ENCODE measurements at regions not wholly inside any gene's neighbourhood (a gene's known extent, or its start where the extent isn't known, plus 50 kb on each side); places are given as distances from the start of the nearest gene placed in this dataset.

DNA sequence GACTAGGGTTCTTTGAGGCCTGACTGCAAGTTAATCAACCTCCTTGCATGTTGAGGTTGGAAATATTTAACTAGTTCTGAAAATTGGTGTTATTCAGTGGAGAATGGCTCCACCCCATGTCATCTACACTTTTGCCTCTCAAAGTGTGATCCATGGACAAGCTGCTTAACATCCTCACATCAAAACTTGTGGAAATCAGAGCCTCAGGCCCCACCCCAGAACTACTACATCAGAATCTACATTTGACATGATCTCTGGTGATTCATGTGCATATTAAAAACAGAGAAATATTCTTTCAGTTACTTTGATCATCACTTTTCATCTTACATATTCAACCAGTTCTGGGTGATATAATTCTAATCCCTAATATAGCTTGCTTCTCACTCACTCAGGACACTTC is 632.9 kb downstream of the ARL4A start (continued):
- TF ChIP-seq CTCF (IDR thresholded peaks at IDR 0.05; ENCODE audit: low read depth, low read length, missing input control): no peak
- TF ChIP-seq ATF3 (IDR thresholded peaks at IDR 0.05): no peak
- no peak for TF ChIP-seq RAD21 (IDR thresholded peaks at IDR 0.05)
- no peak for TF ChIP-seq HNF4G (IDR thresholded peaks at IDR 0.05)
- no peak for TF ChIP-seq EGR1 (IDR thresholded peaks at IDR 0.05; ENCODE audit: low read depth in 2 of 2)
- TF ChIP-seq FOXA1 (IDR thresholded peaks at IDR 0.05): no peak
- TF ChIP-seq JUND (IDR thresholded peaks at IDR 0.05): no peak
- TF ChIP-seq FOXA2 (IDR thresholded peaks at IDR 0.05): no peak
- no peak for TF ChIP-seq SP1 (IDR thresholded peaks at IDR 0.05)
- TF ChIP-seq NR2F2 (IDR thresholded peaks at IDR 0.05): no peak
- TF ChIP-seq TAF1 (conservative IDR thresholded peaks at IDR 0.05): no peak

GRCh38 chr7:13321316-13321715 is 633.9 kb downstream of the ARL4A start:
- no peak for DNase-seq (ENCODE audit: low spot score)
- H3K9ac ChIP-seq (ENCODE audit: low read depth in 1 of 2, low read length in 2 of 2): no peak overlapping the region
- no peak overlapping the region for H3K4me3 ChIP-seq (ENCODE audit: low read depth in 1 of 3, low read length in 3 of 3)
- H3K27ac ChIP-seq (ENCODE audit: low read depth in 1 of 2, low read length in 2 of 2): no peak overlapping the region
- no peaks in the 10 kb centered on the region for H3K36me3 ChIP-seq (ENCODE audit: control insufficient read depth in 4 of 4, insufficient read depth in 3 of 4, low read depth in 1 of 4, low read length in 3 of 4)
- no peaks in the 10 kb centered on the region for H3K27me3 ChIP-seq (ENCODE audit: control insufficient read depth in 4 of 4, insufficient read depth in 4 of 4, low read length in 3 of 4)
- WGBS: 52% methylated on average over 2 of the region's 2 CpGs
- TF ChIP-seq SP1 (IDR thresholded peaks at IDR 0.05) (no peak), YY1 (IDR thresholded peaks at IDR 0.05) (no peak), TAF1 (conservative IDR thresholded peaks at IDR 0.05) (no peak), GABPA (IDR thresholded peaks at IDR 0.05 in 1 of 2, conservative IDR thresholded peaks at IDR 0.05 in 1 of 2) (no peak), HNF4A (conservative IDR thresholded peaks at IDR 0.05) (no peak), FOXA1 (IDR thresholded peaks at IDR 0.05) (no peak), REST (IDR thresholded peaks at IDR 0.05) (no peak), ATF3 (IDR thresholded peaks at IDR 0.05) (no peak)
- H3K4me1 ChIP-seq (ENCODE audit: control insufficient read depth in 4 of 4, insufficient read depth in 4 of 4, low read length in 3 of 4): no peaks in the 10 kb centered on the region
- no peaks in the 10 kb centered on the region for H3K9me3 ChIP-seq (ENCODE audit: control insufficient read depth in 4 of 4, low read length in 3 of 4)

DNA sequence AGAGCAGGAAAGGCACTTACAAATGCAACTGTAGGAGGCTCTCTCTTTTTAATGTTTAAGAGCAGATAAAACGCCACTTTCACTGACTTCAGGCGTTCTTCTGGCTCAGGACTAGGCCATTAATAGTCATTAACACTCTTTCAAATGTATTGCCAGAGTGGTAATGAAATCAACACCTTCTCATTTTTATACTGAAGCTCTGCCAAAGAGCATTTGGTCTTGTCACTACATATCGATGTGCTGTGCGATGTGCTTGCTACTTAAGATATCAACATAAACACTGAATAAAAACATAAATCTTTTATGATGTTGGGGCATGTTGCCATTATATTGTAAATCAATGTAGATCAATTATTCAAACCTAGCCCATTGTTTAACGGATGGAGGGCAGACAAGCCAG is 634.7 kb downstream of the ARL4A start:
- H3K4me1 ChIP-seq (ENCODE audit: control insufficient read depth in 4 of 4, insufficient read depth in 4 of 4, low read length in 3 of 4): no peaks in the 10 kb centered on the region
- TF ChIP-seq NR2F2 (IDR thresholded peaks at IDR 0.05) (no peak), FOXA1 (IDR thresholded peaks at IDR 0.05) (no peak), REST (IDR thresholded peaks at IDR 0.05) (no peak)
- TF ChIP-seq, protein P1, sequence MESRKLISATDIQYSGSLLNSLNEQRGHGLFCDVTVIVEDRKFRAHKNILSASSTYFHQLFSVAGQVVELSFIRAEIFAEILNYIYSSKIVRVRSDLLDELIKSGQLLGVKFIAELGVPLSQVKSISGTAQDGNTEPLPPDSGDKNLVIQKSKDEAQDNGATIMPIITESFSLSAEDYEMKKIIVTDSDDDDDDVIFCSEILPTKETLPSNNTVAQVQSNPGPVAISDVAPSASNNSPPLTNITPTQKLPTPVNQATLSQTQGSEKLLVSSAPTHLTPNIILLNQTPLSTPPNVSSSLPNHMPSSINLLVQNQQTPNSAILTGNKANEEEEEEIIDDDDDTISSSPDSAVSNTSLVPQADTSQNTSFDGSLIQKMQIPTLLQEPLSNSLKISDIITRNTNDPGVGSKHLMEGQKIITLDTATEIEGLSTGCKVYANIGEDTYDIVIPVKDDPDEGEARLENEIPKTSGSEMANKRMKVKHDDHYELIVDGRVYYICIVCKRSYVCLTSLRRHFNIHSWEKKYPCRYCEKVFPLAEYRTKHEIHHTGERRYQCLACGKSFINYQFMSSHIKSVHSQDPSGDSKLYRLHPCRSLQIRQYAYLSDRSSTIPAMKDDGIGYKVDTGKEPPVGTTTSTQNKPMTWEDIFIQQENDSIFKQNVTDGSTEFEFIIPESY (IDR thresholded peaks at IDR 0.05): no peak
- no peaks in the 10 kb centered on the region for H3K27me3 ChIP-seq (ENCODE audit: control insufficient read depth in 4 of 4, insufficient read depth in 4 of 4, low read length in 3 of 4)
- H3K4me3 ChIP-seq (ENCODE audit: low read depth in 1 of 3, low read length in 3 of 3): no peak overlapping the region
- 43% methylated on average over 5 of the region's 5 CpGs for WGBS
- H3K9ac ChIP-seq (ENCODE audit: low read depth in 1 of 2, low read length in 2 of 2): no peak overlapping the region
- no peak overlapping the region for H3K27ac ChIP-seq (ENCODE audit: low read depth in 1 of 2, low read length in 2 of 2)
- no peaks in the 10 kb centered on the region for H3K9me3 ChIP-seq (ENCODE audit: control insufficient read depth in 4 of 4, low read length in 3 of 4)
- no peak for DNase-seq (ENCODE audit: low spot score)
- H3K36me3 ChIP-seq (ENCODE audit: control insufficient read depth in 4 of 4, insufficient read depth in 3 of 4, low read depth in 1 of 4, low read length in 3 of 4): no peaks in the 10 kb centered on the region

All from liver (tissue), 8 donors.